Activated CD4-positive, alpha-beta T cell treated with anti-CD3 and anti-CD28 coated beads, Interleukin-2, amount 10 ng/mL, durations not matched to agents 24 days and 14 days (primary cell): ENCODE measurements at regions not wholly inside any gene's neighbourhood (a gene's known extent, or its start where the extent isn't known, plus 50 kb on each side); places are given as distances from the start of the nearest gene placed in this dataset.
"Not testable (repeated sequence)": the region's sequence is repeated elsewhere in the genome, so short reads cannot be mapped to it uniquely, and the experiment has no call there.

ENCODE experiments used
- DNase-seq: peaks from one replicate; pipeline ENCODE4 v3.0.0; 2022
- H3K27ac Mint-ChIP-seq: one replicate; pipeline ENCODE4 v1.8.0; 2022; ENCODE audit warnings: mild to moderate bottlenecking, mixed read lengths
- H3K27me3 Mint-ChIP-seq: one replicate; pipeline ENCODE4 v1.8.0; 2022; ENCODE audit warnings: mixed read lengths
- H3K36me3 Mint-ChIP-seq: one replicate; pipeline ENCODE4 v1.8.0; 2022; ENCODE audit warnings: low read depth, mild to moderate bottlenecking, mixed read lengths
- H3K4me1 Mint-ChIP-seq: one replicate; pipeline ENCODE4 v1.8.0; 2021; ENCODE audit warnings: mixed read lengths
- H3K4me3 Mint-ChIP-seq: one replicate; pipeline ENCODE4 v1.8.0; 2022; ENCODE audit warnings: mild to moderate bottlenecking, moderate library complexity, mixed read lengths
- H3K9me3 Mint-ChIP-seq: one replicate; pipeline ENCODE4 v1.8.0; 2021; ENCODE audit warnings: mixed read lengths
- intact Hi-C: fragments of 100-400 bp; cut with micrococcal nuclease; formaldehyde crosslinking; loops from one replicate; pipeline ENCODE4 v1.15.1; 2023

DNA sequence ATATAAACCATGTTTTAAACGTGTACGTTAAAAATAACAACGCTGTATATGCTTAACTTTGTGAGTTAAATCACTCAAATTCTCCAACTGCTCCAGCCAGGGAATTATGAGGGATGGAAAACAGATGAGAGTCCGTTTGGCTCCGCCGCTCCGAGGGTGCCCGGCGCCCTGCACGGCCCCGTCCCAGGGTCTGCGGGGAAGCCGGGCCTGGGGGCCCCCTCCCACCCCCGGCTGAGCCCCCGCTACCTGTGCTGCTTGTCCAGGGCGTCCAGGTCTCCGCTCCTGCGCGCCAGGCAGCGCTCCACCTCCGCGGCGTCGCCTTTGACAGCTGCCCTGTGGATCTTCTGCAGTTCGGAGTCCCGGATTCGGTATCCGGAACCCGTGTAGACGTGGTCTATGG is 415.5 kb downstream of the FOXD4L4 start:
- H3K9me3 Mint-ChIP-seq, H3K27me3 Mint-ChIP-seq, H3K4me1 Mint-ChIP-seq, H3K27ac Mint-ChIP-seq, intact Hi-C loops, DNase-seq, H3K4me3 Mint-ChIP-seq, H3K36me3 Mint-ChIP-seq: not testable (repeated sequence)

DNA sequence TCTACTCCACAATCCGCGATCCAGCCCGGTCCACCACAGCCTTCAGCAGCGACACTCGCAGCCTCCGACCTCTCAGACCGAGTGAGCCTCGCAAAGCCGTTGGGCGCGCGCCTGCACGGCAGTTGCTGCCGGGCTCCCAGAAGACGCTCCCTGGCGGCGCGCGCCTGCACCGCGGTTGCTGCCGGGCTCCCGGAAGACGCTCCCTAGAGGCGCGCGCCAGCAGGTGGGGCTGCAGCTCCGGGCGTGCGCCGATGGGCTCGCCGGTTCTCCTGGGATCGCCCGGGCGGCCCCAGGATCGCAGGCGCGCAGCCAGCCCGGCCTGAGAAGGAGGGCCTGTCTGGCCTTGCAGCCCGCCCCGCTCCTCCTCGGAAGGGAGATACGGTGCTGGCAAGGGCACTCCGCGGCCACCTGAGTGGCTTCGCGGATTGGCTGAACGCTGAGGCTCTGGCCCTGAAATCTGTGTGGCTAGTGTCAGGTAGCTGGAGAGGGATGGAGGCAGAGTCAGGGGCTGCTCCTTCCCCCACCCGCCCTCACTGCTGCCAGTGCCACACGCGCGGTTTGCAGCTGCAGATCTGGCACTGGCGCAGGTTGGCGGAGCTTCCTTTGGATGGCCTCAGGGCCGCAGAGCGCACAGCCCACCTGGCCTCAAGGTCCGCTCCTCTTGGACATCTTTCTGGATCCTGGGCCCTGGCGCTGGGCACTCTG is 416.2 kb downstream of the FOXD4L4 start:
- H3K27me3 Mint-ChIP-seq, H3K9me3 Mint-ChIP-seq, H3K36me3 Mint-ChIP-seq, H3K27ac Mint-ChIP-seq, H3K4me1 Mint-ChIP-seq, H3K4me3 Mint-ChIP-seq, intact Hi-C loops: not testable (repeated sequence)
- peak; percentile 89 for DNase-seq

DNA sequence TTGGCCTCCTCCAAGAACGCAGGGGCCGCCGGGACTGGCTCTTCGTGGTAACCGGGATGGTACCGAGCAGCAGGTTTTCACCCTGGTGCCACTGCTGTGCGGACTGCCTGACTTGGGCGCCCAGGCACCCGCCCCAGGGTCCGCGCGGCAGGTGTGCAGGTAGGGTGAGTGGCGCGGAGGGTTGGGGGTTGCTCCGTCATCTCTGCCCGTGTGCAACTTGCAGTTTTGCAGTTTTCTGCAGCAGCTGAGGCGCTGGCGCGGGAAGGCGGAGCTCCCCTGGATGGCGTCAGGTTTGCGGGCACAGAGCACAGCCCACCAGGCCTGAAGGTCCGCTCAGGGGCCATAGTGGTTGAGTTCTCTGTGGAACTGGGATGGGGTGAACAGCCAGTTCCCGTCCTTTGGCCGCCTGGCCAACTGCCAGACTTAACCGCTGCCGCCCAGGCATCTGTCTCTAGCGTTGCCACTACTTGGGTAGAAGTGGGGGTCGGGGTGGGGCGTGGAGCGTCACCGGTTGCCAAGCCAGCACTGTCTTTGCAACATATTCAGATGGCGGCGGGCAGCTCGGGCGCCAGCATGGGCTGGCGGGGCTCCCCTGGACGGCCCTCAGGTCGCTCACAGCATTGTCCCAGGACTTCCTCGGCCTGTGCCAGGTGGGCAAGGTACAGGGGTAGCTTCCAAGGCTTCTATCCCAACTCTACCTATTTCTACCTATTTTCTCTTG is 417.2 kb downstream of the FOXD4L4 start:
- H3K4me1 Mint-ChIP-seq, H3K36me3 Mint-ChIP-seq, H3K9me3 Mint-ChIP-seq, H3K27me3 Mint-ChIP-seq, H3K4me3 Mint-ChIP-seq, H3K27ac Mint-ChIP-seq, intact Hi-C loops: not testable (repeated sequence)
- peak; percentile 66 for DNase-seq

DNA sequence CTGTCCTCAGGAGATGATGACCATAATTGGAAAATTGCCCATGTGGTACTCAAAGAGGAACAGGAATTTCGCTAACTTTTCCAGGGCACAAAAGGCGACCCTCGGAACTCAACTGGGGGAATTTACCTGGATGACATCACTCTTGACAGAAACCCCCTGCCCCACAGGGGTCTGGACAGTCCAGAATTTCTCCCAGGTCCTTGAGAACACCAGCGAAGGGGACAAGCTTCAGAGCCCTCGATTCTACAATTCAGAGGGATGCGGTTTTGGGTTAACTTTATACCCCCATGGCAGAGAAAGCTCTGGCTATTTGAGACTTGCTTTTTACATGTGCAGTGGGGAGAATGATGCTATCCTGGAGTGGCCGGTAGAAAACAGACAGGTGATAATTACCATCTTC is 445.4 kb downstream of the FOXD4L4 start:
- intact Hi-C loops, H3K4me3 Mint-ChIP-seq, H3K27me3 Mint-ChIP-seq, H3K4me1 Mint-ChIP-seq, H3K9me3 Mint-ChIP-seq, DNase-seq, H3K36me3 Mint-ChIP-seq, H3K27ac Mint-ChIP-seq: not testable (repeated sequence)

DNA sequence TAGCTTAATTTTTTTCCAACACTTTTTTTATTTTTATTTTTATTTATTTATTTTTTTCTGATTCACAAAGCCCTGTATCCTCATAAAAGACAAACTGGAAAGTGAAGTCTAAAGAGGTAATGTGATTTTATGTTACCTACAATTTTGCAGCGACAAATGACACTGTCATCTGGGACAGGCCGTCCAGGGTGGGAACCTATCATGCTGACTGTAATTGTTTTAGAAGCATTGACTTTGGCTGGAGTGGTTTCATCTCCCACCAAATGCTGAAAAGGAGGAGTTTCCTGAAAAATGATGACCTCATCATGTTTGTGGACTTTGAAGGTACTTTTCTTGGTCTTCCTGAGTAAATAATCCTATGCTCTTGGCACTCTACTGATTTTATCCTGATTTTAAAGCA is 446.7 kb downstream of the FOXD4L4 start:
- H3K4me3 Mint-ChIP-seq, H3K27me3 Mint-ChIP-seq, H3K27ac Mint-ChIP-seq, H3K9me3 Mint-ChIP-seq, H3K36me3 Mint-ChIP-seq, intact Hi-C loops, DNase-seq, H3K4me1 Mint-ChIP-seq: not testable (repeated sequence)

DNA sequence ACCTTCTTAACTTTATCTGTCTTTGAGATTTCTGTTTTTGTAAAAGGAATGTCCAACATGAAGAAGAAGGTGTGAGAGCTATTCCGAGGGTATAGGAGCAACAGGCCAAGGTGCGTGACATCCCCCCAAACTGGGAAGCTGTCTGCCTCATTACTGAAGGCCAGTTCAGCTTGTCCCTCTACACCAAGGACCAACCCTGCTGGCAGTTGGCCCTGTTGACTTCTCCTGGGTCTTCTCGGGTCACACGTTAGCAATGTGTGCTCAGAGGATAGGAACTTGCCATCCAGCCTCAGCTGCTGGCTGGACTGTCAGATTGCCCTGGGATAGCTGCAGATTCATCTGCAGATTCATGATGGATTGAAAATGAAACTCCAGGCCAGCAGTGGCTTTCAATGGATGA is 460.3 kb downstream of the FOXD4L4 start:
- H3K36me3 Mint-ChIP-seq, DNase-seq, H3K27me3 Mint-ChIP-seq, intact Hi-C loops, H3K4me1 Mint-ChIP-seq, H3K4me3 Mint-ChIP-seq, H3K27ac Mint-ChIP-seq, H3K9me3 Mint-ChIP-seq: not testable (repeated sequence)

DNA sequence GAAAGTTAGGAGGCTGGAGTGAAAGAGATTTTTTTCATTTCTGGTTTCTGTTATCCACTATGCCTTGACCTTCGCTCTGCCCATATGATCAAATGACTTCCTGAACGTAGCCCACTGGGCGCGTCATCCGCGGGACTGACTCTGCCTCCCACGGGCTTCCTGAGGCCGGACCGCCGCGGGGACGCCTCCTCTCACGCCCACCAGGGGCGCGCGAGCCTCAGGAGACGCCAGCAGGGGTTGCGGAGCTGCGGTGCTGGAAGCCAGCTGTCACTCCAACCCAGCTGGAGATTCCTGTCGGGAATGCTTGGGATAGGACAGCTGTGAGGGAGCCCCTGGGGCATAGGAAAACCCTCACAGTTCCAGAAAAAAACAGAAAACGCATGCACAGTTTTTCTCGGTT is 461.5 kb downstream of the FOXD4L4 start:
- H3K4me1 Mint-ChIP-seq, H3K27ac Mint-ChIP-seq, DNase-seq, H3K4me3 Mint-ChIP-seq, intact Hi-C loops, H3K36me3 Mint-ChIP-seq, H3K9me3 Mint-ChIP-seq, H3K27me3 Mint-ChIP-seq: not testable (repeated sequence)

DNA sequence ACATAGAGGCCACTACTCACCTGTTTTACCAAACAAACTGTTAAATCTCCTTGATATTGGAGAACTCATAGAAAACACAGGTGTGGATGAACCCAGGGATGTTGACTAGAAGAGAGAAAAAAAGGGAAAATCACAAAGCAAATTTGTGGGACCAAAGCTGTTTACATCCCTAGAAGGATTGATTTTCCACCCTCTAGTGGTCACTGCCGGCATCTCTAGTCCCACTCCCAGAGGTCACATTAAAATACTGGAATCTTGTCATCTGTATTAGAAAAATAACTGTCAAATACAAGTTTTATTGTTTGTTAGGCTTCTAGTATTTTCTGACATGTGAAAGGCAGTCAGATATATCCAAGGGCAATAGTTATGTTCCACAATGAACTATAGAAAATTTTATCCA is 469.7 kb downstream of the FOXD4L4 start:
- H3K4me3 Mint-ChIP-seq, H3K4me1 Mint-ChIP-seq, H3K27me3 Mint-ChIP-seq, intact Hi-C loops, H3K36me3 Mint-ChIP-seq, H3K9me3 Mint-ChIP-seq, DNase-seq, H3K27ac Mint-ChIP-seq: not testable (repeated sequence)

DNA sequence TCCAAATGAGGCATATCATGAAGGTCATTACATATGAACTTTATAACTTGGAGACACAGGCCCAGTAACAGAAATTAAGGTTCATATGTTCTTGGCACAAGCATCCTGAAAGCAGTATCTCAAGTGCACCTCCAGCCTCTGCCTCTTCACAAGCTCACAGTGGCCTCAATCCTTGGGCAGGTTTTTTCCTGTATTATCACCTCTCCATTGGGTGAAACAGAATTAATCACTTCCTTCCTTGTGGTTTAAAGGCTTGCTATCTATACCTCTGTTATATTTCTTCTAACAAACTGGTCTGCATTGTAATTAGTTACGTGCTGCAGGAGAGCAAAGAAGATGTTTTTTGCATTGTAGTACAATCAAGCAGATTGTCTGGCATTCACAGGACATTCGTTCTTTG is 471.0 kb downstream of the FOXD4L4 start:
- H3K36me3 Mint-ChIP-seq, H3K9me3 Mint-ChIP-seq, intact Hi-C loops, DNase-seq, H3K27ac Mint-ChIP-seq, H3K4me3 Mint-ChIP-seq, H3K27me3 Mint-ChIP-seq, H3K4me1 Mint-ChIP-seq: not testable (repeated sequence)

DNA sequence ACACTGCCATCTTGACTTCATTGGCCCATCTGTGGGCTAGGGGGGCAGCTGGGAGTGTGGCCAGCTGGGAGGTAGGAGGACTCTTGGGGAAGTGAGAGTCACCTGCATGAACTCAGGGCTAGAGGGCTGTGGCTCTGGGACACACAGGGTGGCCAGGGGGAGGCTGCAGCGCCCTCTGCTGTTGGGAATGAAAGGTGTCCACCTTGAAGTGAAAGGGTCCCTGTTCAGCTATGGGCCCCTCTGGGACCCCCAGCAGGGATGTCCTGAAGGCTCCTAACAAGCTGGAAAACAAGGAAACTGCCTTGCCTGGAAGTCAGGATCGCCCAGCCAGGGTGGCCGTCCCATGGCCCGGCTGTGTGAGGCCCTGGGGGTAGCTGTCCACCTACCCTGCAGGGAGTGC is 507.8 kb downstream of the FOXD4L4 start:
- intact Hi-C loops, H3K36me3 Mint-ChIP-seq, H3K4me3 Mint-ChIP-seq, H3K27me3 Mint-ChIP-seq, H3K4me1 Mint-ChIP-seq, H3K27ac Mint-ChIP-seq, H3K9me3 Mint-ChIP-seq: not testable (repeated sequence)
- DNase-seq, result peak; percentile 67

DNA sequence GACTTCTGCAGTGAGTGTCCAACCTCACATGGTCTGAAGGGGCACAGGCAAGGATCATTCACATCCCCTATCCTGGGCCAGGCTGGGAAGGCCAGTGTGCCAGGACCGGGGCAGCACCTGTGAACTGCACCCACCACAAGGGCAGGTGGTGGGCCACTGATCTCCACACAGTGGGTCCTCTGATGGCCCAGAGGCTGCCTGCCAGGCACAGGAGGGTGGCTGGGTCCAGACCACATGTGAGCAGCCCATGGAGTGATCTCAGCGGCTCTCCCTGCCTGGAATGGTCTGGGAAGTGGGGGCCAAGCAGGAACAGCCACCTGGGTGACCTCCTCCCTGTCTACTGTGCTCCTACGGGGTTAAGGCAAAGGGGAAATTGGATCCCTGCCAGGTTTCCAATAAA is 508.5 kb downstream of the FOXD4L4 start:
- H3K27me3 Mint-ChIP-seq, H3K27ac Mint-ChIP-seq: not testable (repeated sequence)

DNA sequence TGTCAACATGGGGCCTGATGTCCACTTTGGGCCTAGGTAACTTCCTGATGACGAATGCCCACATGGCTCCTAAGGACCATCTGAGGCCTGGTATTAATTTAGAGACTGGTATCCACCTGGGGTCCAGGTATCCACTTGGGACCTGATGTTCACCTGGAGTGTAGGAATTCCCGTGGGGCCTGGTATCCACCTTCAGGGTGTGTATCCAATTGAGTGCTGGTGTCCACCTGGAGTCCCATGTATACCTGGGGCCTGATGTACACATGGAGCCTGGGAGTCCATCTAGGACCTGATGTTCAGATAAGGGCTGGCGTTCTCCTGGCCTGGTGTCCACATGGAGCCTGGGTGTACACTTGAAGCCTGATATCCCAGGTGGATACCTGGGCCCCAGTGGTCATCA is 520.6 kb downstream of the FOXD4L4 start:
- intact Hi-C loops, DNase-seq, H3K4me1 Mint-ChIP-seq, H3K27ac Mint-ChIP-seq, H3K36me3 Mint-ChIP-seq, H3K4me3 Mint-ChIP-seq, H3K27me3 Mint-ChIP-seq, H3K9me3 Mint-ChIP-seq: not testable (repeated sequence)

More for the DNA sequence above, 508.5 kb downstream of the FOXD4L4 start:
- H3K4me1 Mint-ChIP-seq, DNase-seq, H3K36me3 Mint-ChIP-seq, intact Hi-C loops, H3K4me3 Mint-ChIP-seq, H3K9me3 Mint-ChIP-seq: not testable (repeated sequence)

DNA sequence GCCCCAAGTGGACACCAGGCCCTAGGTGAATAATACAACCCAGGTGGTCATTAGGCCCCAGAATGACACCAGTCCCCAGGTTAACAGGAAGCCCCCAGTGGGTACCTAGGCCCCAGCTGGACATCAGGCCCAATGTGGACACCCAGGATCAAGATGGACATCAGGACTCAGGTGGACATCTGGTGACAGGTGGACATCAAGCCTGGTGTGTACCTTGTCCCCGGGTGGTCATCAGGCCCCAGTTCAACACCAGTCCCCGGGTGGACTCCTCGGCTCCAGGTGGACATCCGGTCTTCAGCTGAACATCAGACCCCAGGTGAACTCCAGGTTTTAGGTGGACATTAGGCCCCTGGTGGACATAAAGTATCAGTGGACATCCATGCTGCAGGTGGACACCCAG is 524.6 kb downstream of the FOXD4L4 start:
- H3K4me1 Mint-ChIP-seq, H3K27ac Mint-ChIP-seq, H3K4me3 Mint-ChIP-seq, H3K9me3 Mint-ChIP-seq, H3K27me3 Mint-ChIP-seq, intact Hi-C loops, DNase-seq, H3K36me3 Mint-ChIP-seq: not testable (repeated sequence)

DNA sequence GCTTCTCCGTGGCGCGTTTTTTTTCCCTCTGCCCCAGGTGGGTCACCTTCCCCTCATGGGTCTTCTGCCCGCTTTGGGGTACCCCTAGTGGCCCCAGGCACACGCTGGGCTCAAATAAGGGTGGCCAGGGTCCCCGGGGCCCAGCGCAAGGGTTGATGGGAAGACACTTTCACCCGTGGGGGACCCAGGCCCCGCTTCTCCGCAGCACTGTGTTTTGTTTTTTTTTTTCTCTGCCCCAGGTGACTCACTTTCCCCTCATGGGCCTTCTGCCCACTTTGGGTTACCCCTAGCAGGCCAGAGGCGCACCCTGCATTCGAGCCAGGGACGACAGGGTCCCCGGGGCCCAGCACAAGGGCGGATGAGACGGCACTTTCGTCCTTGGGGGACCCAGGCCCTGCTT is 526.7 kb downstream of the FOXD4L4 start:
- H3K4me3 Mint-ChIP-seq, H3K9me3 Mint-ChIP-seq, H3K27me3 Mint-ChIP-seq, H3K36me3 Mint-ChIP-seq, H3K4me1 Mint-ChIP-seq, intact Hi-C loops, H3K27ac Mint-ChIP-seq: not testable (repeated sequence)
- DNase-seq, result peak; percentile 56

DNA sequence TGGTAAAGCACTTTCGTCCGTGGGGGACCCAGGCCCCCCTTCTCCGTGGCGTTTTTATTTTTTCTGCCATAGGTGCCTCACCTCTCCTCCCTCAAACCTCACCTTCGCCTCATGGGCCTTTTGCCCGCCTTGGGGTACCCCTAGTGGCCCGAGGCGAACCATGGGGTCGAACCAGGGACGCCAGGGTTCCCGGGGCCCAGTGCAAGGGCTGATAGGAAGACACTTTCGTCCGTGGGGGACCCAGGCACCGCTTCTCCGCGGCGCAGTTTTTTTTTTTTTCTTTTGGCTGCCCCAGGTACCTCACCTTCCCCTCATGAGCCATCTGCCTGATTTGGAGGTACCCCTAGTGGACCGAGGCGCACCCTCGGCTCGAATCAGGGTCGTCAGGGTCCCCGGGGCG is 527.8 kb downstream of the FOXD4L4 start:
- H3K36me3 Mint-ChIP-seq, intact Hi-C loops, H3K4me1 Mint-ChIP-seq, H3K27ac Mint-ChIP-seq, H3K27me3 Mint-ChIP-seq, H3K9me3 Mint-ChIP-seq, H3K4me3 Mint-ChIP-seq: not testable (repeated sequence)
- DNase-seq, result peak; percentile 57
